ENCODE measurements at regions not wholly inside any gene's neighbourhood (a gene's known extent, or its start where the extent isn't known, plus 50 kb on each side); places are given as distances from the start of the nearest gene placed in this dataset.
"Not testable (repeated sequence)": the region's sequence is repeated elsewhere in the genome, so short reads cannot be mapped to it uniquely, and the experiment has no call there.

- no peak for DNase-seq (ENCODE audit: low read depth)
Observed at GRCh38 chr1:112099979-112100378, 110.5 kb upstream of the KCND3 start.

- DNase-seq (ENCODE audit: low read depth) = no peak
Observed at GRCh38 chr1:112105557-112105956, 116.1 kb upstream of the KCND3 start.

- DNase-seq (ENCODE audit: low read depth) = no peak
Observed at GRCh38 chr1:112110031-112110430, 120.6 kb upstream of the KCND3 start.

GRCh38 chr1:112111734-112112133, 122.3 kb upstream of the KCND3 start:
- DNase-seq (ENCODE audit: low read depth) = no peak

- no peak for DNase-seq (ENCODE audit: low read depth)
Observed at GRCh38 chr1:112114540-112114939, 125.1 kb upstream of the KCND3 start.

- DNase-seq (ENCODE audit: low read depth) = no peak
Observed at GRCh38 chr1:112126598-112126997, 137.1 kb upstream of the KCND3 start.

- not testable (repeated sequence) for DNase-seq (ENCODE audit: low read depth)
Observed at GRCh38 chr1:112127606-112128005, 138.1 kb upstream of the KCND3 start.

- no peak for DNase-seq (ENCODE audit: low read depth)
Observed at GRCh38 chr1:112133487-112133886, 144.0 kb upstream of the KCND3 start.

- DNase-seq (ENCODE audit: low read depth) = no peak
Observed at GRCh38 chr1:112140743-112141142, 151.3 kb upstream of the KCND3 start.

- DNase-seq (ENCODE audit: low read depth) = no peak
Observed at GRCh38 chr1:112141301-112141700, 151.8 kb upstream of the KCND3 start.

- DNase-seq (ENCODE audit: low read depth) = no peak
Observed at GRCh38 chr1:112141923-112142322, 152.5 kb upstream of the KCND3 start.

GRCh38 chr1:112143871-112144441, 154.5 kb upstream of the KCND3 start:
- DNase-seq (ENCODE audit: low read depth) = no peak

GRCh38 chr1:112144733-112145426, 155.4 kb upstream of the KCND3 start:
- no peak for DNase-seq (ENCODE audit: low read depth)

- DNase-seq (ENCODE audit: low read depth) = no peak
Observed at GRCh38 chr1:112146201-112146715, 156.8 kb upstream of the KCND3 start.

- DNase-seq (ENCODE audit: low read depth) = not testable (repeated sequence)
Observed at GRCh38 chr1:112160214-112160613, 170.7 kb upstream of the KCND3 start.

- no peak for DNase-seq (ENCODE audit: low read depth)
Observed at GRCh38 chr1:112165375-112165774, 175.9 kb upstream of the KCND3 start.

GRCh38 chr1:112169517-112169916, 180.0 kb upstream of the KCND3 start:
- no peak for DNase-seq (ENCODE audit: low read depth)

GRCh38 chr1:112172294-112172882, 182.9 kb upstream of the KCND3 start:
- peak; percentile 20 for DNase-seq (ENCODE audit: low read depth)

- no peak for DNase-seq (ENCODE audit: low read depth)
Observed at GRCh38 chr1:112177314-112177713, 187.8 kb upstream of the KCND3 start.

- DNase-seq (ENCODE audit: low read depth) = no peak
Observed at GRCh38 chr1:112188611-112189010, 199.1 kb upstream of the KCND3 start.

- DNase-seq (ENCODE audit: low read depth) = no peak
Observed at GRCh38 chr1:112196008-112196588, 199.9 kb upstream of the CTTNBP2NL start.

GRCh38 chr1:112196731-112197130, 199.3 kb upstream of the CTTNBP2NL start:
- DNase-seq (ENCODE audit: low read depth) = no peak

GRCh38 chr1:112209493-112209892, 186.5 kb upstream of the CTTNBP2NL start:
- DNase-seq (ENCODE audit: low read depth) = no peak
